SK-N-SH (cell line): ENCODE measurements at regions not wholly inside any gene's neighbourhood (a gene's known extent, or its start where the extent isn't known, plus 50 kb on each side); places are given as distances from the start of the nearest gene placed in this dataset.
"Not testable (repeated sequence)": the region's sequence is repeated elsewhere in the genome, so short reads cannot be mapped to it uniquely, and the experiment has no call there.

Source experiments
- CTCF ChIA-PET: fragments of 300-600, 350-600 bp; formaldehyde crosslinking; extraction: SDS; loops from one replicate; lab custom pipeline; 2021; lab: Yijun Ruan, JAX
- POLR2A ChIA-PET: fragments of 350-600 bp; sonication (Branson Sonifier 250); formaldehyde crosslinking; extraction: SDS; loops from one replicate; lab custom pipeline; 2020; ENCODE audit warnings: antibody characterized with exemption, inconsistent platforms; lab: Yijun Ruan, JAX
- DNase-seq: peaks from one replicate; pipeline ENCODE4 v3.0.0; 2012
- H2AFZ ChIP-seq: fragments of 200-600 bp; sonication (generic); 2 replicates; pipeline ENCODE4 v1.8.1; 2016; ENCODE audit warnings: antibody characterized with exemption, mild to moderate bottlenecking, low read depth
- H3F3A ChIP-seq: fragments of 200-600 bp; sonication (generic); replicated peaks from 2 replicates; pipeline ENCODE3; 2016; ENCODE audit warnings: antibody characterized with exemption, mild to moderate bottlenecking; ENCODE audit not compliant: insufficient read depth
- H3K27ac ChIP-seq, 2 experiments: fragments of 200-500 bp in 1 of 2; fragments of 200-600 bp in 1 of 2; sonication (Bioruptor generic) in 1 of 2; sonication (generic), shearing (Covaris generic) in 1 of 2; 2 replicates each; pipeline versions ENCODE4 v1.5.1 to v1.6.1; 2014 to 2016; ENCODE audit warnings: low read depth in 2 of 2, inconsistent platforms in 1 of 2, low read length in 1 of 2, mild to moderate bottlenecking in 1 of 2, mixed read lengths in 1 of 2
- H3K27me3 ChIP-seq: fragments of 200-600 bp; sonication (generic), shearing (Covaris generic); 2 replicates; pipeline ENCODE4 v1.6.1; 2016; ENCODE audit warnings: mixed run types; ENCODE audit not compliant: insufficient read depth
- H3K36me3 ChIP-seq, 2 experiments: fragments of 200-500 bp in 1 of 2; fragments of 200-600 bp in 1 of 2; sonication (Bioruptor generic) in 1 of 2; sonication (generic) in 1 of 2; replicated peaks in 1 of 2; 2 replicates each; pipeline versions ENCODE3 to v1.5.1; 2014 to 2016; ENCODE audit warnings: low read length in 1 of 2, mild to moderate bottlenecking in 1 of 2; ENCODE audit not compliant: insufficient read depth in 2 of 2, control insufficient read depth in 1 of 2
- H3K4me1 ChIP-seq, 2 experiments: fragments of 200-500 bp in 1 of 2; fragments of 200-600 bp in 1 of 2; sonication (Bioruptor generic) in 1 of 2; sonication (generic), shearing (Covaris generic) in 1 of 2; 2 replicates each; pipeline versions ENCODE4 v1.5.1 to v1.6.1; 2014 to 2016; ENCODE audit warnings: low read depth in 1 of 2, low read length in 1 of 2, mixed run types in 1 of 2; ENCODE audit not compliant: insufficient read depth in 2 of 2, control insufficient read depth in 1 of 2
- H3K4me2 ChIP-seq: fragments of 200-600 bp; sonication (generic), shearing (Covaris generic); 2 replicates; pipeline ENCODE4 v1.6.1; 2017; ENCODE audit warnings: mixed run types
- H3K4me3 ChIP-seq, 2 experiments: fragments of 200-500 bp in 1 of 2; fragments of 200-600 bp in 1 of 2; sonication (Bioruptor generic) in 1 of 2; sonication (generic), shearing (Covaris generic) in 1 of 2; 2 replicates each; pipeline versions ENCODE4 v1.5.1 to v1.8.1; 2014 to 2016; ENCODE audit warnings: low read depth in 2 of 2, inconsistent platforms in 1 of 2, low read length in 1 of 2, mild to moderate bottlenecking in 1 of 2, mixed read lengths in 1 of 2, moderate library complexity in 1 of 2
- H3K79me2 ChIP-seq: fragments of 200-600 bp; sonication (generic); 2 replicates; pipeline ENCODE4 v1.8.1; 2017; ENCODE audit warnings: mild to moderate bottlenecking; ENCODE audit not compliant: insufficient read depth
- H3K9ac ChIP-seq: fragments of 200-600 bp; sonication (generic); 2 replicates; pipeline ENCODE4 v1.6.1; 2017; ENCODE audit warnings: mixed run types
- H3K9me2 ChIP-seq: fragments of 200-600 bp; sonication (generic); 2 replicates; pipeline ENCODE4 v1.6.1; 2017; ENCODE audit warnings: mixed run types
- H3K9me3 ChIP-seq: fragments of 200-600 bp; sonication (generic); 2 replicates; pipeline ENCODE4 v1.6.1; 2017; ENCODE audit warnings: mixed run types, mild to moderate bottlenecking, moderate library complexity
- H4K20me1 ChIP-seq: fragments of 200-600 bp; sonication (generic); 2 replicates; pipeline ENCODE4 v1.6.1; 2017; ENCODE audit warnings: mild to moderate bottlenecking, mixed run types; ENCODE audit not compliant: insufficient read depth
- FOXJ3 ChIP-seq: sonication (generic); formaldehyde crosslinking; IDR thresholded peaks from 2 replicates; pipeline ENCODE4 v1.5.1; 2020; ENCODE audit warnings: mild to moderate bottlenecking, missing genetic modification reagents
- FOXM1 ChIP-seq: IDR thresholded peaks from 2 replicates; pipeline ENCODE4 v1.4.0; 2012; ENCODE audit warnings: low read depth, mild to moderate bottlenecking
- GABPA ChIP-seq: IDR thresholded peaks from 2 replicates; pipeline ENCODE4 v1.4.0; 2012; ENCODE audit warnings: low read depth, mild to moderate bottlenecking
- GATA2 ChIP-seq: sonication (generic); formaldehyde crosslinking; IDR thresholded peaks from 2 replicates; pipeline ENCODE4 v1.5.0; 2020; ENCODE audit warnings: mild to moderate bottlenecking, missing genetic modification reagents
- JUND ChIP-seq: IDR thresholded peaks from 2 replicates; pipeline ENCODE4 v1.4.0; 2012
- MAX ChIP-seq: IDR thresholded peaks from 2 replicates; pipeline ENCODE4 v1.4.0; 2012; ENCODE audit warnings: low read depth
- MEF2A ChIP-seq: IDR thresholded peaks from 2 replicates; pipeline ENCODE4 v1.4.0; 2012; ENCODE audit warnings: low read depth, borderline replicate concordance
- NFIC ChIP-seq: IDR thresholded peaks from 2 replicates; pipeline ENCODE4 v1.4.0; 2012; ENCODE audit warnings: borderline replicate concordance
- PBX3 ChIP-seq: IDR thresholded peaks from 2 replicates; pipeline ENCODE4; 2012
- POLR2AphosphoS5 ChIP-seq: IDR thresholded peaks from 2 replicates; pipeline ENCODE4 v1.6.1; 2012; ENCODE audit warnings: low read depth, low read length
- RAD21 ChIP-seq: IDR thresholded peaks from 2 replicates; pipeline ENCODE4 v1.6.1; 2012; ENCODE audit warnings: mild to moderate bottlenecking, low read length
- RCOR1 ChIP-seq: fragments of 150-350 bp; IDR thresholded peaks from 2 replicates; pipeline ENCODE4 v1.6.1; 2017; ENCODE audit warnings: antibody characterized with exemption, low read length
- REST ChIP-seq: IDR thresholded peaks from 2 replicates; pipeline ENCODE4 v1.6.1; 2012; ENCODE audit warnings: mild to moderate bottlenecking, low read depth, low read length, moderate library complexity
- SIN3A ChIP-seq: IDR thresholded peaks from 2 replicates; pipeline ENCODE4 v1.6.1; 2012; ENCODE audit warnings: low read depth, mild to moderate bottlenecking, low read length, moderate library complexity, borderline replicate concordance
- YY1 ChIP-seq: IDR thresholded peaks from 2 replicates; pipeline ENCODE4 v1.4.0; 2012; ENCODE audit warnings: low read depth, mild to moderate bottlenecking
- WGBS: methylation state at CpG from one replicate; pipeline ENCODE4 v1.1.6; 2017; ENCODE audit warnings: low lambda C conversion rate; 5-methylcytosine and 5-hydroxymethylcytosine counted together

GRCh38 chr7:81294897-81295515 is 376.2 kb upstream of the SEMA3C start (continued):
- TF ChIP-seq PBX3 (no peak), MEF2A (no peak), NFIC (no peak), YY1 (no peak), RCOR1 (no peak), FOXM1 (no peak), SIN3A (no peak), GABPA (no peak), GATA2 (no peak)

GRCh38 chr7:81293806-81294205 is 375.0 kb upstream of the SEMA3C start:
- WGBS = no CpG with 5 or more reads among the region's 1 CpG
- Histone ChIP-seq H4K20me1 (no peaks in the 10 kb centered on the region), H2AFZ (no peak overlapping the region), H3K36me3 (no peaks in the 10 kb centered on the region), H3K4me1 (peaks cover 0 to 4% of the 10 kb centered on the region in 2 experiments; a peak in 2 of 4 replicates), H3K9me3 (no peaks in the 10 kb centered on the region), H3K4me2 (no peak overlapping the region), H3K9ac (no peak overlapping the region), H3K27me3 (no peaks in the 10 kb centered on the region), H3K9me2 (no peaks in the 10 kb centered on the region), H3K4me3 (no peak overlapping the region), H3F3A (no peaks in the 10 kb centered on the region), H3K79me2 (no peaks in the 10 kb centered on the region), H3K27ac (no peak overlapping the region)
- ChIA-PET CTCF (interaction anchor here (1.1 to 1.4 kb wide), 2 partner anchors 20 to 166 kb away, joined by 4 to 5 read pairs; no protein-coding TSS in a partner anchor), POLR2A (interaction anchor here (0.7 kb wide), 1 partner anchor 375 kb away, joined by 4 read pairs; the partner anchor contains the start of gene SEMA3C)
- no peak for DNase-seq
- no peak for TF ChIP-seq JUND
- no peak for TF ChIP-seq YY1
- TF ChIP-seq MEF2A = no peak
- no peak for TF ChIP-seq GATA2
- TF ChIP-seq NFIC = no peak
- TF ChIP-seq FOXJ3 (CRISPR knock-in tag) = no peak
- no peak for TF ChIP-seq MAX
- TF ChIP-seq POLR2AphosphoS5 = no peak
- TF ChIP-seq REST = no peak
- no peak for TF ChIP-seq RAD21

- H3K9me3 ChIP-seq, H4K20me1 ChIP-seq, H3K27ac ChIP-seq, H3K27me3 ChIP-seq, H3K4me1 ChIP-seq, H3K9me2 ChIP-seq, H2AFZ ChIP-seq, H3K4me2 ChIP-seq, H3K79me2 ChIP-seq, H3K36me3 ChIP-seq, POLR2A ChIA-PET, H3K9ac ChIP-seq, DNase-seq, H3K4me3 ChIP-seq: not testable (repeated sequence)
- CTCF ChIA-PET = interaction anchor here (1.2 kb wide), 1 partner anchor 160 kb away, joined by 4 read pairs; no protein-coding TSS in a partner anchor
- 89% methylated on average over 4 of the region's 4 CpGs for WGBS
- H3F3A ChIP-seq = peaks cover 29% of the 10 kb centered on the region
Observed at GRCh38 chr7:81286754-81287153, 367.9 kb upstream of the SEMA3C start.
